Islet precursor cell (in vitro differentiated cells): ENCODE measurements at regions not wholly inside any gene's neighbourhood (a gene's known extent, or its start where the extent isn't known, plus 50 kb on each side); places are given as distances from the start of the nearest gene placed in this dataset.

ENCODE experiments used
- DNase-seq: peaks from one replicate; pipeline ENCODE4 v3.0.0-alpha.2; 2018

GRCh38 chr5:24805230-24805629, 160.5 kb upstream of the CDH10 start:
- no peak for DNase-seq

GRCh38 chr5:24804221-24804681, 159.5 kb upstream of the CDH10 start:
- no peak for DNase-seq

GRCh38 chr5:24791326-24791725, 146.5 kb upstream of the CDH10 start:
- DNase-seq = no peak

GRCh38 chr5:24789611-24790351, 145.0 kb upstream of the CDH10 start:
- DNase-seq = no peak

- DNase-seq = no peak
Measured at GRCh38 chr5:24788829-24789514, 144.2 kb upstream of the CDH10 start.

- no peak for DNase-seq
Measured at GRCh38 chr5:24786108-24786507, 141.3 kb upstream of the CDH10 start.

- no peak for DNase-seq
Measured at GRCh38 chr5:24783596-24783995, 138.8 kb upstream of the CDH10 start.

- DNase-seq = no peak
Measured at GRCh38 chr5:24777392-24777791, 132.6 kb upstream of the CDH10 start.

GRCh38 chr5:24773261-24773660, 128.5 kb upstream of the CDH10 start:
- no peak for DNase-seq

GRCh38 chr5:24767086-24767485, 122.3 kb upstream of the CDH10 start:
- no peak for DNase-seq

- no peak for DNase-seq
Measured at GRCh38 chr5:24765219-24765618, 120.4 kb upstream of the CDH10 start.

- no peak for DNase-seq
Measured at GRCh38 chr5:24750355-24750754, 105.6 kb upstream of the CDH10 start.

- DNase-seq = no peak
Measured at GRCh38 chr5:24749701-24750100, 104.9 kb upstream of the CDH10 start.

- no peak for DNase-seq
Measured at GRCh38 chr5:24747327-24747726, 102.5 kb upstream of the CDH10 start.

- DNase-seq = no peak
Measured at GRCh38 chr5:24742334-24742733, 97.6 kb upstream of the CDH10 start.

GRCh38 chr5:24737163-24737562, 92.4 kb upstream of the CDH10 start:
- no peak for DNase-seq

GRCh38 chr5:24735284-24735683, 90.5 kb upstream of the CDH10 start:
- DNase-seq = no peak

- DNase-seq = no peak
Measured at GRCh38 chr5:24732184-24732583, 87.4 kb upstream of the CDH10 start.

GRCh38 chr5:24720743-24721142, 76.0 kb upstream of the CDH10 start:
- DNase-seq = no peak

- no peak for DNase-seq
Measured at GRCh38 chr5:24714746-24715145, 70.0 kb upstream of the CDH10 start.

GRCh38 chr5:24712947-24713346, 68.2 kb upstream of the CDH10 start:
- DNase-seq = no peak

- DNase-seq = no peak
Measured at GRCh38 chr5:24712047-24712446, 67.3 kb upstream of the CDH10 start.

GRCh38 chr5:24703934-24704333, 59.2 kb upstream of the CDH10 start:
- no peak for DNase-seq
